Hepatocyte (in vitro differentiated cells): ENCODE measurements at regions not wholly inside any gene's neighbourhood (a gene's known extent, or its start where the extent isn't known, plus 50 kb on each side); places are given as distances from the start of the nearest gene placed in this dataset.

Experiments
- DNase-seq: peaks from one replicate; pipeline ENCODE4 v3.0.0-alpha.2; 2016; ENCODE audit warnings: low spot score
- H2AFZ ChIP-seq: fragments of 200-600 bp; sonication (generic); 2 replicates; pipeline ENCODE4 v1.6.0; 2016; ENCODE audit warnings: antibody characterized with exemption, mild to moderate bottlenecking
- H3K27ac ChIP-seq: fragments of 200-600 bp; sonication (generic); 2 replicates; pipeline ENCODE4 v1.5.1; 2016; ENCODE audit warnings: mild to moderate bottlenecking
- H3K27me3 ChIP-seq: fragments of 200-600 bp; sonication (generic); 2 replicates; pipeline ENCODE4 v1.6.1; 2016
- H3K36me3 ChIP-seq: fragments of 200-600 bp; sonication (generic); replicated peaks from 2 replicates; pipeline ENCODE4 v1.5.1; 2016; ENCODE audit warnings: low read depth; ENCODE audit not compliant: insufficient read depth
- H3K4me1 ChIP-seq: fragments of 200-600 bp; sonication (generic); 2 replicates; pipeline ENCODE4 v1.5.1; 2016; ENCODE audit warnings: mild to moderate bottlenecking, moderate library complexity; ENCODE audit not compliant: insufficient read depth
- H3K4me2 ChIP-seq: fragments of 200-600 bp; sonication (generic); 2 replicates; pipeline ENCODE4 v1.6.0; 2016
- H3K4me3 ChIP-seq: fragments of 200-600 bp; sonication (generic); 2 replicates; pipeline ENCODE4 v1.5.1; 2016; ENCODE audit warnings: mild to moderate bottlenecking
- H3K79me2 ChIP-seq: fragments of 200-600 bp; sonication (generic); 2 replicates; pipeline ENCODE4 v1.6.0; 2017; ENCODE audit warnings: mild to moderate bottlenecking
- H3K9me2 ChIP-seq: fragments of 200-600 bp; sonication (generic); replicated peaks from 2 replicates; pipeline ENCODE4 v1.6.0; 2017; ENCODE audit warnings: mild to moderate bottlenecking; ENCODE audit not compliant: insufficient read depth
- H3K9me3 ChIP-seq: fragments of 200-600 bp; sonication (generic); 2 replicates; pipeline ENCODE4 v1.5.1; 2016; ENCODE audit warnings: low read depth, mild to moderate bottlenecking
- H4K20me1 ChIP-seq: fragments of 200-600 bp; sonication (generic); 2 replicates; pipeline ENCODE4 v1.6.0; 2016; ENCODE audit warnings: mild to moderate bottlenecking; ENCODE audit not compliant: insufficient read depth, poor library complexity, severe bottlenecking
- EZH2 ChIP-seq: fragments of 200-600 bp; sonication (generic); IDR thresholded peaks from 2 replicates; pipeline ENCODE4 v1.6.1; 2016; ENCODE audit warnings: antibody characterized with exemption, mild to moderate bottlenecking, borderline replicate concordance
- EZH2phosphoT487 ChIP-seq: fragments of 200-600 bp; sonication (generic); IDR thresholded peaks from one replicate; pipeline ENCODE4 v1.6.1; 2018; ENCODE audit warnings: antibody characterized with exemption, mild to moderate bottlenecking, low read depth, moderate library complexity; ENCODE audit not compliant: unreplicated experiment, severe bottlenecking
- WGBS: methylation state at CpG from one replicate; pipeline ENCODE4 v1.1.6; 2016; ENCODE audit warnings: low lambda C conversion rate; ENCODE audit errors: missing lambda C conversion rate; 5-methylcytosine and 5-hydroxymethylcytosine counted together
- TF ChIP-seq, protein P1 (sequence below): fragments of 200-600 bp; sonication (generic); IDR thresholded peaks from 2 replicates; pipeline ENCODE4 v1.5.1; 2016; ENCODE audit warnings: antibody characterized with exemption, mild to moderate bottlenecking; ENCODE audit not compliant: poor library complexity

DNA sequence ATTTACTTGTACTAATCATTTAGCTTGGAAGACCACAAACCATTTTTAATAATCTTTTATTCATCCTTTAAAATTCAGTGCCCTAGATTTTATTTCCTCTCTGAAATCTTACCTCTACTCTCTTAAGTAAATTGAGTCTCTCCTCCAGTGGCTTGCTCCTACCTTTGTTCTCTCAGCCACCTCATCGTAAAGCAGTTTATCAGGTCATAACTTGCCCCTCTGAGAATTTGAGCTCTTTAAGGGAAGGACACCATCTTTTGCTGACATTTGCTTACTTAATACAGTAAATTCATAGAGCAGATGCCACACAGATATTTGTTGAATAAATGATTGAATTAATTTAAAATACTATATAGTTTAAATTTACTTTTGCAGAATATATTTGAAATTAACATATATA is 794.3 kb downstream of the C12orf50 start:
- no peak for DNase-seq
- Histone ChIP-seq H3K9me2 (no peaks in the 10 kb centered on the region), H2AFZ (no peak overlapping the region), H3K27me3 (no peaks in the 10 kb centered on the region), H3K4me1 (no peaks in the 10 kb centered on the region), H3K79me2 (no peaks in the 10 kb centered on the region), H3K27ac (no peak overlapping the region), H3K36me3 (no peaks in the 10 kb centered on the region), H4K20me1 (no peaks in the 10 kb centered on the region), H3K9me3 (no peaks in the 10 kb centered on the region), H3K4me2 (no peak overlapping the region), H3K4me3 (no peak overlapping the region)
- TF ChIP-seq, protein P1, sequence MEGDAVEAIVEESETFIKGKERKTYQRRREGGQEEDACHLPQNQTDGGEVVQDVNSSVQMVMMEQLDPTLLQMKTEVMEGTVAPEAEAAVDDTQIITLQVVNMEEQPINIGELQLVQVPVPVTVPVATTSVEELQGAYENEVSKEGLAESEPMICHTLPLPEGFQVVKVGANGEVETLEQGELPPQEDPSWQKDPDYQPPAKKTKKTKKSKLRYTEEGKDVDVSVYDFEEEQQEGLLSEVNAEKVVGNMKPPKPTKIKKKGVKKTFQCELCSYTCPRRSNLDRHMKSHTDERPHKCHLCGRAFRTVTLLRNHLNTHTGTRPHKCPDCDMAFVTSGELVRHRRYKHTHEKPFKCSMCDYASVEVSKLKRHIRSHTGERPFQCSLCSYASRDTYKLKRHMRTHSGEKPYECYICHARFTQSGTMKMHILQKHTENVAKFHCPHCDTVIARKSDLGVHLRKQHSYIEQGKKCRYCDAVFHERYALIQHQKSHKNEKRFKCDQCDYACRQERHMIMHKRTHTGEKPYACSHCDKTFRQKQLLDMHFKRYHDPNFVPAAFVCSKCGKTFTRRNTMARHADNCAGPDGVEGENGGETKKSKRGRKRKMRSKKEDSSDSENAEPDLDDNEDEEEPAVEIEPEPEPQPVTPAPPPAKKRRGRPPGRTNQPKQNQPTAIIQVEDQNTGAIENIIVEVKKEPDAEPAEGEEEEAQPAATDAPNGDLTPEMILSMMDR = no peak
- TF ChIP-seq EZH2phosphoT487 = no peak
- TF ChIP-seq EZH2 = no peak
- WGBS = 68% methylated on average over 1 of the region's 1 CpG

- Histone ChIP-seq H3K79me2 (no peaks in the 10 kb centered on the region), H3K9me3 (no peaks in the 10 kb centered on the region), H3K36me3 (no peaks in the 10 kb centered on the region), H3K4me1 (no peaks in the 10 kb centered on the region), H3K27me3 (no peaks in the 10 kb centered on the region), H3K9me2 (no peaks in the 10 kb centered on the region), H3K4me3 (no peak overlapping the region), H3K27ac (no peak overlapping the region), H2AFZ (no peak overlapping the region), H3K4me2 (no peak overlapping the region), H4K20me1 (no peaks in the 10 kb centered on the region)
- TF ChIP-seq EZH2 = no peak
- TF ChIP-seq, protein P1 = no peak
- TF ChIP-seq EZH2phosphoT487 = no peak
- no peak for DNase-seq
- 95% methylated on average over 1 of the region's 1 CpG for WGBS
Observed at GRCh38 chr12:87233671-87234070, 795.5 kb downstream of the C12orf50 start.

DNA sequence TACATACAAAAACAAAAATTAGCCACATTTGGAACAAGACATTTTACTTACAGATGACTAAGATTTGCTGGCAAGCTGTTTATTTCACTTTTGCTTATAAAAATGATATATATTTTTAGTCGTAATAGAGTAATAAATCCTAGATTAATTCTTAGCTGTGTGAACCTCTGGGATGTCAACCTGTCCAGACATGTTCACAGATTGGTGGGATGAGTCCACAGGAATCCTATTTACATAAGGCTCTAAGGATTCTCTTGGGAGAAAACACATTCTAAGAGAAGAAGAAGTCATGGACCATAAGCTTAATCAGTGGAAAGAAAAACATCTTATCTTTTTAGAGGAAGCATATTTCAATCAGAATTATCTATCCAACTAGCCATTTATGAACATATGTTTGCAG is 797.4 kb downstream of the C12orf50 start:
- no peak for DNase-seq
- Histone ChIP-seq H3K9me2 (no peaks in the 10 kb centered on the region), H4K20me1 (no peaks in the 10 kb centered on the region), H3K4me1 (no peaks in the 10 kb centered on the region), H3K79me2 (no peaks in the 10 kb centered on the region), H3K9me3 (no peaks in the 10 kb centered on the region), H3K36me3 (no peaks in the 10 kb centered on the region), H3K27me3 (no peaks in the 10 kb centered on the region), H2AFZ (no peak overlapping the region), H3K4me3 (no peak overlapping the region), H3K27ac (no peak overlapping the region), H3K4me2 (no peak overlapping the region)
- TF ChIP-seq EZH2 = no peak
- TF ChIP-seq, protein P1 = no peak
- TF ChIP-seq EZH2phosphoT487 = no peak
- 60% methylated on average over 1 of the region's 1 CpG for WGBS

GRCh38 chr12:87230441-87230840 is 798.8 kb downstream of the C12orf50 start:
- Histone ChIP-seq H3K36me3 (no peaks in the 10 kb centered on the region), H3K9me2 (no peaks in the 10 kb centered on the region), H3K27ac (no peak overlapping the region), H3K27me3 (no peaks in the 10 kb centered on the region), H3K4me1 (no peaks in the 10 kb centered on the region), H4K20me1 (no peaks in the 10 kb centered on the region), H2AFZ (no peak overlapping the region), H3K4me2 (no peak overlapping the region), H3K4me3 (no peak overlapping the region), H3K79me2 (no peaks in the 10 kb centered on the region), H3K9me3 (no peaks in the 10 kb centered on the region)
- TF ChIP-seq, protein P1 = no peak
- TF ChIP-seq EZH2phosphoT487 = no peak
- no peak for TF ChIP-seq EZH2
- no peak for DNase-seq
- WGBS = 65% methylated on average over 2 of the region's 2 CpGs
